Psoas muscle (tissue), 7 donors: ENCODE measurements at regions not wholly inside any gene's neighbourhood (a gene's known extent, or its start where the extent isn't known, plus 50 kb on each side); places are given as distances from the start of the nearest gene placed in this dataset.

Source experiments
- ATAC-seq, 4 donors: fragments of 200-7000 bp; cut with Tn5 transposase; one replicate each; pipeline ENCODE4 v1.9.1; 2020; ENCODE audit warnings: moderate library complexity in 3 of 4, mild to moderate bottlenecking in 2 of 4
- DNase-seq, 2 donors: peaks; one replicate each; pipeline ENCODE4 v3.0.0-alpha.2; 2020
- H3K27ac ChIP-seq: fragments of 200-600 bp; one replicate; pipeline ENCODE4 v1.8.0; 2022
- H3K27me3 ChIP-seq, 3 donors: fragments of 200-600 bp in 1 of 3; one replicate each; pipeline versions ENCODE4 v1.6.1 to v1.8.0; 2013 to 2022; ENCODE audit warnings: low read length in 2 of 3, mild to moderate bottlenecking in 2 of 3, moderate library complexity in 1 of 3; ENCODE audit not compliant: insufficient read depth in 3 of 3
- H3K36me3 ChIP-seq, 2 donors: fragments of 200-600 bp in 1 of 2; one replicate each; pipeline versions ENCODE4 v1.6.1 to v1.8.0; 2013 to 2022; ENCODE audit warnings: low read depth in 1 of 2, mild to moderate bottlenecking in 1 of 2, moderate library complexity in 1 of 2; ENCODE audit not compliant: insufficient read depth in 1 of 2
- H3K4me1 ChIP-seq: fragments of 200-600 bp; one replicate; pipeline ENCODE4 v1.8.0; 2022
- H3K4me3 ChIP-seq: fragments of 200-600 bp; one replicate; pipeline ENCODE4 v1.8.0; 2022; ENCODE audit warnings: mild to moderate bottlenecking
- H3K9me3 ChIP-seq: fragments of 200-600 bp; one replicate; pipeline ENCODE4 v1.8.0; 2022
- CTCF ChIP-seq: fragments of 200-600 bp; IDR thresholded peaks from one replicate; pipeline ENCODE4 v1.8.0; 2022; ENCODE audit warnings: antibody characterized with exemption
- WGBS, 3 donors: extraction: QIAGEN DNeasy Blood & Tissue Kit; methylation state at CpG; one replicate each; pipeline versions ENCODE4 v1.1.6 to v1.1.7; 2013; 5-methylcytosine and 5-hydroxymethylcytosine counted together
- intact Hi-C, 2 donors: fragments of 100-400 bp; cut with DNase I; formaldehyde crosslinking; loops; one replicate each; pipeline versions ENCODE4 v1.11.0 to v1.14.2; 2022
- donor health status: healthy with polysubstance abuse.
- donor health status: DM: no; HTN: no; CAD: no; lungs with moderate emphysema.
- donor health status: Bipolar disorder and iron deficiency.
- donor health status: healthy.
- donor health status: DM: yes; HTN: yes; CAD: no.
- donor health status: DM: no; HTN: no; CAD: no.
- donor health status: DM: yes; HTN: yes; CAD: no.

GRCh38 chr1:4411862-4412261 is 242.5 kb upstream of the AJAP1 start:
- peaks cover 0 to 10% (median 2%) of the 10 kb centered on the region in 3 donors for H3K27me3 ChIP-seq
- ATAC-seq (no peak), DNase-seq (no peak)
- no peaks in the 10 kb centered on the region for H3K36me3 ChIP-seq
- H3K4me3 ChIP-seq: no peak overlapping the region
- TF ChIP-seq CTCF: no peak
- H3K27ac ChIP-seq: no peak overlapping the region
- intact Hi-C loops: no loop called here
- H3K9me3 ChIP-seq: no peaks in the 10 kb centered on the region
- 86 to 91% (median 88%) methylated on average over 15 of the region's 15 CpGs for WGBS, 3 donors
- H3K4me1 ChIP-seq: no peaks in the 10 kb centered on the region

DNA sequence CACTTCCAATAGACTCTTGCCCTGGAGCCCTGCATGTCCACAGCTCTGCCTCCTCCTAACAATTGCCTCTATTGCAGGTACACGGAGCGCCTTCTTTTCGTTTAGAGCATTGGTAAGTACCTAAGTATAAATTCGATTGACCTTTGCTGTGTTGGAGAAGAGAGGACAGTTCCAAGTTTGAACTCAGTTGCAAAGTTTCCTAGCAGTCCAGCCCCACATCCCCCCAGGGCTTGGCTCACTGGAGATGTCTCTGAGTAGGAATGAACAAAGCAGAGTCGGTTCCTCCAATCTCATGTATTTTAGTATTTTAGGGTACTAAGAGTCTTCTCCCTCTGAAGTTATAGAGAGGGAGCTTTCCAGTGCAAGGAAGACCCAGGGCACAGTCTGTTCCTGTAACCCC is 238.9 kb upstream of the AJAP1 start:
- no peak for ATAC-seq
- H3K4me1 ChIP-seq: no peaks in the 10 kb centered on the region

DNA sequence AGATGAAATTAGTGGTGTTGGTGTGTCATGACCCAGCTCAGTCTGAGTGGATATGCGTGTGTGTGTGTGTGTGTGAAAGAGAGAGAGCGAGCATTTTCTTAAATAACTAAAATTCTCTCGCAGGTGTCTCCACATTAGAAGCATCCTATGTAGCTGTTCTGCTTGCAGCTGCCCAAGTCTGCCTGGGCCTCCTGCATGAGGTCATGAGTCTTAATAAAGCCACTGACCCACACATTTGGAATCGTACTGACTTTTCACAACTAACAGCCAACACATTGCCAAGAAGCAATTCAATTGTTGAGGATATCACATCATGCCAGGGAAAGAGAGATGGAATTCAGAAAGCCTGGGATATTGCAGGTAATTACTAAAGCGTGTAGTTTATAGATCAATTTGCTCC is 238.2 kb upstream of the AJAP1 start:
- H3K4me3 ChIP-seq: no peak overlapping the region
- intact Hi-C loops: no loop called here
- 56 to 58% (median 56%) methylated on average over 5 of the region's 5 CpGs for WGBS, 3 donors
- no peaks in the 10 kb centered on the region for H3K4me1 ChIP-seq
- TF ChIP-seq CTCF: no peak
- H3K27me3 ChIP-seq: peaks cover 0 to 4% (median 2%) of the 10 kb centered on the region in 3 donors
- DNase-seq (no peak), ATAC-seq (no peak)
- H3K27ac ChIP-seq: no peak overlapping the region
- H3K9me3 ChIP-seq: peaks cover 8% of the 10 kb centered on the region
- no peaks in the 10 kb centered on the region for H3K36me3 ChIP-seq

More for the DNA sequence above, 238.9 kb upstream of the AJAP1 start:
- WGBS, 3 donors: 88 to 92% (median 90%) methylated on average over 5 of the region's 5 CpGs
- Histone ChIP-seq H3K9me3 (peaks cover 4% of the 10 kb centered on the region), H3K36me3 (no peaks in the 10 kb centered on the region), H3K27me3 (peaks cover 0 to 4% (median 2%) of the 10 kb centered on the region in 3 donors), H3K27ac (no peak overlapping the region), H3K4me3 (no peak overlapping the region)
- TF ChIP-seq CTCF: no peak
- no peak for DNase-seq
- intact Hi-C loops: no loop called here

DNA sequence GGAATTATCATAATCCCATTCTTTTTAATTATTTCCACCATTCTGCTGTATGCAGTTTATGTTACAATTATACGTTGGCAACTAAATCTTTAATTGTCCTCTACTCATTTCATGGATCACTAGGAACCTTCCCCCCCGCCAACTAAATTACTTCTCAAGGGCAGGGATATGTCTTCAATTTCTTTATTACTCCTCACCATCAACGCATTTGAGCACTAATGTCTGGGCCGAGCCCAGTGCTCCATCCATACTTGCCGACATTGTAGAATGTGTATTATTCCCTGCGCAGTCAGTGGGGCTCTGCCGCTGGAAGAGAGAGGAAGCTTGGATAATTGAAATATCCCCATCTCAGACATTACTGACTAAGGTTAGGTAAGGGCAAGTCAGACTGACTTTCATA is 236.4 kb upstream of the AJAP1 start:
- no peak for TF ChIP-seq CTCF
- H3K4me1 ChIP-seq: no peaks in the 10 kb centered on the region
- H3K36me3 ChIP-seq: no peaks in the 10 kb centered on the region
- intact Hi-C loops: no loop called here
- no peak overlapping the region for H3K27ac ChIP-seq
- H3K27me3 ChIP-seq: peaks cover 0 to 5% (median 4%) of the 10 kb centered on the region in 3 donors
- no peak overlapping the region for H3K4me3 ChIP-seq
- H3K9me3 ChIP-seq: peaks cover 8% of the 10 kb centered on the region
- ATAC-seq: no peak
- no peak for DNase-seq
- 84 to 92% (median 89%) methylated on average over 7 of the region's 7 CpGs for WGBS, 3 donors

GRCh38 chr1:4421986-4422385 is 232.4 kb upstream of the AJAP1 start:
- Histone ChIP-seq H3K9me3 (peaks cover 8% of the 10 kb centered on the region), H3K4me1 (no peaks in the 10 kb centered on the region), H3K27me3 (peaks cover 0 to 11% (median 3%) of the 10 kb centered on the region in 3 donors), H3K27ac (no peak overlapping the region), H3K4me3 (no peak overlapping the region), H3K36me3 (no peaks in the 10 kb centered on the region)
- ATAC-seq (no peak), DNase-seq (no peak)
- WGBS, 3 donors: 32 to 44% (median 38%) methylated on average over 5 of the region's 5 CpGs
- TF ChIP-seq CTCF: no peak
- intact Hi-C loops: no loop called here
